MCF 10A (cell line): ENCODE measurements at regions not wholly inside any gene's neighbourhood (a gene's known extent, or its start where the extent isn't known, plus 50 kb on each side); places are given as distances from the start of the nearest gene placed in this dataset.
A peak's percentile ranks its signal among the peaks of the same experiment; 100 is the strongest.

Experiments
- BruUV-seq: library from RNA; stranded (reverse); fragments of 400-500 nt; replicated peaks from 2 replicates; lab custom pipeline; 2021; lab: Mats Ljungman, UMichigan
- CTCF ChIA-PET: fragments of 300-600 bp; sonication (Branson Sonifier 250); formaldehyde crosslinking; extraction: SDS; loops from one replicate; lab custom pipeline; 2021; ENCODE audit warnings: antibody characterized with exemption, inconsistent platforms; lab: Yijun Ruan, JAX
- POLR2A ChIA-PET: fragments of 300-600, 350-650 bp; sonication (Branson Sonifier 250); formaldehyde crosslinking; extraction: SDS; loops from one replicate; lab custom pipeline; 2020; ENCODE audit warnings: antibody characterized with exemption, inconsistent platforms; lab: Yijun Ruan, JAX
- DNase-seq: peaks from one replicate; pipeline ENCODE4 v3.0.0-alpha.2; 2018; ENCODE audit not compliant: unreplicated experiment
- H3K27ac Mint-ChIP-seq: one replicate; pipeline ENCODE4 v1.8.0; 2022; ENCODE audit warnings: mild to moderate bottlenecking, low read depth, mixed read lengths; ENCODE audit not compliant: unreplicated experiment
- H3K27me3 Mint-ChIP-seq: one replicate; pipeline ENCODE4 v1.8.0; 2022; ENCODE audit warnings: mixed read lengths; ENCODE audit not compliant: insufficient read depth, unreplicated experiment
- H3K36me3 Mint-ChIP-seq: one replicate; pipeline ENCODE4 v1.8.0; 2022; ENCODE audit warnings: mild to moderate bottlenecking, moderate library complexity, mixed read lengths; ENCODE audit not compliant: insufficient read depth, unreplicated experiment
- H3K4me1 Mint-ChIP-seq: one replicate; pipeline ENCODE4 v1.8.0; 2022; ENCODE audit warnings: mixed read lengths; ENCODE audit not compliant: insufficient read depth, unreplicated experiment
- H3K4me3 Mint-ChIP-seq: one replicate; pipeline ENCODE4 v1.8.0; 2022; ENCODE audit warnings: mild to moderate bottlenecking, moderate library complexity, mixed read lengths; ENCODE audit not compliant: unreplicated experiment
- H3K9me3 Mint-ChIP-seq: one replicate; pipeline ENCODE4 v1.8.0; 2022; ENCODE audit warnings: mixed read lengths; ENCODE audit not compliant: unreplicated experiment
- CTCF ChIP-seq: fragments of 200-600 bp; IDR thresholded peaks from one replicate; pipeline ENCODE4 v1.8.0; 2022; ENCODE audit warnings: antibody characterized with exemption, mild to moderate bottlenecking; ENCODE audit not compliant: unreplicated experiment
- intact Hi-C: fragments of 100-400 bp; cut with micrococcal nuclease; formaldehyde crosslinking; loops from 2 replicates; pipeline ENCODE4 v1.14.1; 2022

- no peak overlapping the region for H3K4me3 Mint-ChIP-seq
- no peak overlapping the region for H3K27ac Mint-ChIP-seq
- CTCF ChIA-PET: no interaction called here
- intact Hi-C loops: no loop called here
- no peak for DNase-seq
- POLR2A ChIA-PET: no interaction called here
- no TSS peak for BruUV-seq
- H3K36me3 Mint-ChIP-seq: peaks cover 6% of the 10 kb centered on the region
- no peaks in the 10 kb centered on the region for H3K27me3 Mint-ChIP-seq
- TF ChIP-seq CTCF: no peak
- H3K9me3 Mint-ChIP-seq: peaks cover 6% of the 10 kb centered on the region
- H3K4me1 Mint-ChIP-seq: no peaks in the 10 kb centered on the region
Measured at GRCh38 chr4:19698961-19699360, 552.7 kb upstream of the SLIT2 start.

GRCh38 chr4:19694812-19695211, 556.9 kb upstream of the SLIT2 start:
- Mint-ChIP-seq H3K36me3 (no peaks in the 10 kb centered on the region), H3K27me3 (no peaks in the 10 kb centered on the region), H3K4me3 (no peak overlapping the region), H3K4me1 (peaks cover 5% of the 10 kb centered on the region), H3K27ac (no peak overlapping the region), H3K9me3 (peaks cover 6% of the 10 kb centered on the region)
- BruUV-seq: no TSS peak
- no peak for TF ChIP-seq CTCF
- intact Hi-C loops: no loop called here
- ChIA-PET CTCF (interaction anchor here (0.9 kb wide), 1 partner anchor 9 kb away, joined by 5 read pairs; no protein-coding TSS in a partner anchor), POLR2A (no interaction called here)
- DNase-seq: no peak

- H3K27ac Mint-ChIP-seq: no peak overlapping the region
- CTCF ChIA-PET: interaction anchor here (0.9 kb wide), 1 partner anchor 9 kb away, joined by 5 read pairs; no protein-coding TSS in a partner anchor
Measured at GRCh38 chr4:19693936-19694570, 557.7 kb upstream of the SLIT2 start.

GRCh38 chr4:19689511-19689910, 562.2 kb upstream of the SLIT2 start:
- intact Hi-C loops: no loop called here
- ChIA-PET CTCF (no interaction called here), POLR2A (interaction anchor here (0.7 kb wide), 1 partner anchor 807 kb away, joined by 3 read pairs; no protein-coding TSS in a partner anchor)
- Mint-ChIP-seq H3K4me3 (peak overlapping the region; percentile 14), H3K9me3 (no peaks in the 10 kb centered on the region), H3K27me3 (no peaks in the 10 kb centered on the region), H3K27ac (peak overlapping the region; percentile 74), H3K36me3 (no peaks in the 10 kb centered on the region), H3K4me1 (peaks cover 14% of the 10 kb centered on the region)
- BruUV-seq: no TSS peak
- peak; percentile 38 for DNase-seq
- no peak for TF ChIP-seq CTCF

More at GRCh38 chr4:19693936-19694570, 557.7 kb upstream of the SLIT2 start:
- BruUV-seq: no TSS peak
- no peaks in the 10 kb centered on the region for H3K36me3 Mint-ChIP-seq
- POLR2A ChIA-PET: interaction anchor here (0.7 kb wide), 1 partner anchor 16 kb away, joined by 3 read pairs; no protein-coding TSS in a partner anchor
- peaks cover 6% of the 10 kb centered on the region for H3K9me3 Mint-ChIP-seq
- no peak for TF ChIP-seq CTCF
- intact Hi-C loops: no loop called here
- no peaks in the 10 kb centered on the region for H3K27me3 Mint-ChIP-seq
- H3K4me3 Mint-ChIP-seq: no peak overlapping the region
- DNase-seq: no peak
- peaks cover 13% of the 10 kb centered on the region for H3K4me1 Mint-ChIP-seq
